CD4-positive, alpha-beta T cell treated with Interleukin-12 subunit alpha and Interleukin-12 subunit beta, for 1 hour (primary cell): ENCODE measurements at regions not wholly inside any gene's neighbourhood (a gene's known extent, or its start where the extent isn't known, plus 50 kb on each side); places are given as distances from the start of the nearest gene placed in this dataset.
"Not testable (repeated sequence)": the region's sequence is repeated elsewhere in the genome, so short reads cannot be mapped to it uniquely, and the experiment has no call there.

ENCODE experiments used
- DNase-seq: peaks from one replicate; pipeline ENCODE4 v3.0.0-alpha.2; 2020

DNA sequence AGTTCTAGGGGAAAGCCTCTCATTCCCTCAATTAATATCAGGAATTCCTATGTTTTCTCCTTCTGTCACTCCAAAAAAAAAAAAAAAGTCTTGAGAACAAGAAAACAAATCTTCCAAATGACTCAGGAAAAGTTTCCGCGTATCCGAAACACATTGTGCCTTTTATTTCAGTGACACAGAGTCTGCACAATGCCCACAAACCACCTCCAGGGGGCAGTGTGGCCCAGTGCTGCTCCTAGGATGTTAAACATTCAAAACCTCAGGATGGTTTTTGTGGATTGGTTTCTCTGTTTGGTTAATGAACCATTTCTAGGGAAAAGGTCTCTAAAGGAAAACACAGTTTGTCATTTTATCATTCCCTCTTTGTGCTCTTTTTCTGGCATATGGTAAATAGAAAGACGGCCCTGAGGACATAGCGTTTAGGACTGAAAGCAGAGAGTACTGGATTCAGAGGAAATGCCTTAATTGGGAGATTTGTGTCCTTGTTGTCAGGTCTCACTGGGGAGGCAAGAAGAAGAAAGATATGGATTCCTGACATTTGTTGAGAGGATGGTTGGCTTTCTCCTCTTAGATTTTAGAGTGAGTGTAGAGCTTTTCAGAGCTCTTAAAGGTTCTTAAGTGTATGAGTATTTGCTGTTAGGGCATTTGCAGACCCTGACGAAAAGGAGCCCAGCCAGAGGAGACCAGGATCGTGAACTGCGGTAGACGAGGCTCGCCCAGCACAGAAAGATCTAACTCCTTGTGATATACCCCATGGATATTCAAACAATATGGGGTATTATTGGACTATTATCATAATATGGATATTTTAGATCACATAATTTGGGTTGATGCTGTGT, 65.7 kb upstream of the MAP9 start:
- peak; percentile 44 for DNase-seq

DNA sequence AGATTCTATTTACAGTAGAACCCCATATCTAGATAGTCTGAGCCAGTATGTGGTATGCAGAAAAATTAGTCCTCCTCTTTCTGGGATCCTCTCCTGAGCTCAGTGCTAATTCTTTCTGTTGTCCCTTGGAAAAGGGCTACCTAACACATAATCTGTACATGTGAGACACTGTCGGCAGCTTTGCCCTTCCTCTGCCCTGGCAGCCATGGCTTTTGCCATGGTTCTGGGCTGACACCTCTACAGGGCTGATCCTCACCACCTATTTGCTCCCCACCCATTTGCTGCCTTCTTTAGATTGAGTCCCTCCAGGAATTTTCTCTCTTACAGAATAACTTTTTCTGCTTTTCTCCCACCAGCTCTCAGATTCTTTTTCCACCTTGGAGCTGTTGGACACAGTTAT, 64.7 kb upstream of the MAP9 start:
- DNase-seq: no peak

DNA sequence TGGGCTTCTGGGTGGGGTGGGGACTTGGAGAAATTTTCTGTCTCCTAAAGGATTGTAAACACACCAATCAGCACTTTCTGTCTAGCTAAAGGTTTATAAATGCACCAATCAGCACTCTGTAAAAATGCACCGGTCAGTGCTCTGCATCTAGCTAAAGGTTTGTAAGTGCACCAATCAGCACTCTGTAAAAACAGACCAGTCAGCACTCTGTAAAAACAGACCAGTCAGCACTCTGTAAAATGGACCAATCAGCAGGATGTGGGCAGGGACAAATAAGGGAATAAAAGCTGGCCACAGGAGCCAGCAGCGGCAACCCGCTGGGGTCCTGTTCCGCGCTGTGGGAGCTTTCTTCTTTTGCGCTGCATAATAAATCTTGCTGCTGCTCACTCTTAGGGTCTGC, 63.0 kb upstream of the MAP9 start:
- DNase-seq: not testable (repeated sequence)

DNA sequence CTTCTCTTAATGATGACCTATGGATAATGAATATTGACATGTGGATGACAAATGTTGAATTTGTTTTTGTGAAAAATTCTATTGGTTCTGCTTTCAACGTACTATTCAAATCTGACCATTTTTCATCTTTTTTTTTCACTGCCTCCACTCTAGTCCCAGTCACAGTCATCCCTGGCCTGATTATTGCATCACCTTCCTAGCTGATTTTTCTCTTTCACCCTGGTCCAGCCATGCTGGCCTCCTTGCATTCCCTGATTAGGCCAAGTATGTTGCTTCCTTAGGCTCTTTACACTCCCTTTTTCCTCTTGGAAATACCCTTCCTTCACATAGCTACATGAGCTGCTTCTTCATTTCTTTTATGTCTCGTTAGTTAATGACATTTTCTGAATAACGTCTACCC, 58.1 kb upstream of the MAP9 start:
- no peak for DNase-seq

DNA sequence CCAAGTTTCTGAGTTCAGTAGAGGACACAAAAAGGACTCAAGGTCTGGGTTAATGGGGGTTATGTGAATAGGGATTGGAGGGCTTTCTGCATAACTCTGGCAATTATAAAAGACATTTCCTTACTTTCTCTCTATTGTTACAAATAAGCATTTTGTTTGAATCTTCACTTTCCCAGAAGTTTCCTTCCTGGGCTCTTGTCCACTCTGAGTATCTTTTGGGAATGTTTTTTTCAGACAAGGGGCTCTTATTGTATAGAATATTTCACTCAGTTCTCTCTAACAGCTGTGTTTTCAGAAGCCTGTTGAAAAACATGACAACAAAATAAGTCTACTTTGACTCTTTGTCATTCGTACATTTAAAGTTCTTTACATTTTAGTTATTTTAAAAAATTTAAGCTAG, 57.6 kb upstream of the MAP9 start:
- DNase-seq: no peak

DNA sequence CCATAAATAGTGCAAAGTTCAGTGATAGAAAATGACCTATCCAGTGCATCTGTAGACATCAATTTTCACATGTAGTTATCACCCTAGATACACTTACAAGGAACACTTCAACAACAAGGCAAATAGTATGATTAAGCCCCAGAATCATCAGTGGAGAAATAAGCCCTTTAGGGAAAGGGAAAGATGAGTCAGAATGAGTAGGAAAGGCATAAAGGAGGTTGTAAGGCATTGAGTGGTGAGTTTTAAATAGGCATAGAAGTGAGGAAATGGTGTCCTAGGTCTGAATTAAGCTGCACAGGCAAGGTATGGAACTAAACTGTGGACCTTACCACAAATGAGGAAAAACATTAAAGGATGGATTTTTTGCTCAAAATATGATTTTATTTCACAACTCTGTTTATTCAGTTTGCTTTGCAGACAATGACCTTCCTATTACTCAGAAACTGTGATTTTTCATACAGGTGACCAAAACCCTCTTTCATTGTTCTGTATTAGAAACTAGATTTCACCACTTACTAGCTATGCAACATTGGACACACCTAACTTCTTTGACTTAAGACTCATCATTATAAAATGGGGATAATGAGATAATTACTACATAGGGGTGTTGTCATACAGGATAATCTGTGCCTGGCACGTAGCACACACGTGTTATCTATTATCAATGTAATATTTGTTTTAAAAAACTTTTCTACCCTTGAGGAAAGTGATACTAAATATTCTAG, 57.0 kb upstream of the MAP9 start:
- DNase-seq: no peak

DNA sequence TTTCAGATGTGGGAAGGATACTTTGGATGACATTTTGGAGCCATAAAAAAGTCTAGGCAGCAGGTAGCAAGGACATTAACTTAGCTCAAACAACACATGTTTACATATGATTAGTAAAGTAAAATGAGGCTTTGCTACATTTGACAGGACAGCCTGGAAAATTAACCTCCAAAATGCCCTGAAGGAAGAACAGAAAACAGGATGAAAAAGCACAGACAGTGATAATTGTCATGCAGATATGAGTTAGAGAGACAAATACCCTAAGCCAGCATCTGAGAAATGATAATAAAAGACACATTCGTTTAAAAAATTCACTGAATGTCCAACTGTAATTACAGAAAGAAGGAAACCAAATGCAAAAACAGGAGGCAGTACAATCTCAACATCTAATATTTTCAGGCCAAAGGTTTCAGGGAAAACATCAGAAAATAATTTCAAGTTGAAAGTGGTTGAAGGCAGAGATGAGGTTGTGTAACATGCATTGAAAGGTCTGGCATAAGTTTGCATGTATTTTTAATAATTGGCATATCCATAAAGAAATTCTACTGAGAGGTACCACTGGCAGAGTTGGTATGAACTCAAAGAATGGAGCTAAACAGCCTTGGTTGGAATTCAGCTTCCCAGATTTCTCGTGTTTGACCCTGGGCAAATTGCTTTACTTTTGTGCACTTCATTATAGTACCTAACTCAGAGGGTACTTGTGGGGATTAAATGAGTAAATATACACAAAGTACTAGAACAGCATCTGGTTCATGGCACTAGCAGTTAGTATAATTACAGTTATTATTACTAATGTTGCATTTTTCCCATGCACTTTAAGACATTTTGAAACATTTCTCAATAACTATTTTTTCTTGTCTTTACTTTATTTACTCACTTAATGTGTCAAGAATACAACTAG, 54.4 kb upstream of the MAP9 start:
- DNase-seq: no peak

DNA sequence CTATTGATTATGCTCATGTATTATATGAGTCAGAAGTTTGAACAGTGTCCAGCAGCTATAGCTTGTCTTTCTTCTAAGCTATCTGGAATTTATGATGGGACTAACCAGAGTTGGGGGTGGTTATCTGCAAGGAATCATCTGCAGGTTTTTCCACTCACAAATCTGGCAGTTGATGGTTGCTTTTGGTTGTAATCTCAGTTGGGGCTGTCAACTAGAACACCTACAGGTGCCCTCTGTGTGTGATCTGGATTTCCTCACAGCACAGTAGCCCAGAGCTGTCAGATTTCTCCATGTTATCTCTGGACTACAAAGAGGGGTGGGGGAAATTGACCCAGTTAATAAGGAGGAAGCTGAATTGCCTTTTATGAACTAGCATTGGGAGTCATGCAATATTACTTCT, 51.4 kb upstream of the MAP9 start:
- no peak for DNase-seq

DNA sequence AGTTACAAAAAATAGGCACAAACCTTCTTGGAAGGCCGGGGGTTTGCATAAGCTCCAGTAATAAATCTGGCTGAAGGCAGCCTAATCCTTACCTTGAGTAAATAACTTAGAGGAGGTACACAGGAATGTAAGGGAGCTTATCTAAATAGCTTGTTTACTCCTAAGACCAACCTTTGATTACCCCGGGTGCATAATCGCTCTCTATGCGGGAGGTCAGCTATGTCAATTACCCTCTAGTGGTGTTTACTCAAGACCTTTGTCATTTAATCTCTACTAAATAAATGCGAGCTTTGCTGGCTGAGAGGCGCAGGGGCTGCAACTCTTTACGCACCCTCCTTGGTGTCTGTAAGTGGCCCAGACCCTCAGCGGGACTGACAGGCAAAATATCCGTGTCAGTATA, 50.2 kb upstream of the MAP9 start:
- no peak for DNase-seq
